HL-60/S4 treated with retinoic acid at 250 ng/mL for 4 days and 3 days (cell line): ENCODE measurements at regions not wholly inside any gene's neighbourhood (a gene's known extent, or its start where the extent isn't known, plus 50 kb on each side); places are given as distances from the start of the nearest gene placed in this dataset.

Source experiments
- in situ Hi-C: fragments of 300-500 bp; cut with MboI; formaldehyde crosslinking; loops from 2 replicates; pipeline ENCODE4 v1.7.0; 2022; ENCODE audit warnings: low sequenced_read_pairs

- in situ Hi-C loops, result no loop called here
These were observed 79.0 kb upstream of the ODAD2 start for GRCh38 chr10:28077889-28078288.

- in situ Hi-C loops, result no loop called here
These were observed 76.5 kb upstream of the ODAD2 start for GRCh38 chr10:28075424-28075823.

GRCh38 chr10:28072573-28072972 is 73.7 kb upstream of the ODAD2 start:
- in situ Hi-C loops, result no loop called here

- in situ Hi-C loops, result no loop called here
These were observed 61.2 kb upstream of the ODAD2 start for GRCh38 chr10:28060031-28060607.

GRCh38 chr10:28058746-28059145 is 59.9 kb upstream of the ODAD2 start:
- in situ Hi-C loops, result no loop called here

GRCh38 chr10:28054228-28054860 is 55.5 kb upstream of the ODAD2 start:
- in situ Hi-C loops, result no loop called here

GRCh38 chr10:28049286-28049685 is 50.4 kb upstream of the ODAD2 start:
- in situ Hi-C loops, result no loop called here
